ENCODE measurements at regions not wholly inside any gene's neighbourhood (a gene's known extent, or its start where the extent isn't known, plus 50 kb on each side); places are given as distances from the start of the nearest gene placed in this dataset.

- Mint-ChIP-seq H3K9me3 (peaks cover 49% of the 10 kb centered on the region), H3K27ac (no peak overlapping the region), H3K27me3 (ENCODE audit: low read depth) (no peaks in the 10 kb centered on the region), H3K4me1 (no peaks in the 10 kb centered on the region), H3K4me3 (no peak overlapping the region), H3K36me3 (peaks cover 32% of the 10 kb centered on the region)
- ATAC-seq, result no peak
- CTCF ChIA-PET, result no interaction called here
- TF ChIP-seq ESRRA (CRISPR knock-in tag; IDR thresholded peaks at IDR 0.05; ENCODE audit: borderline replicate concordance) (no peak), ERG (CRISPR knock-in tag; IDR thresholded peaks at IDR 0.05) (no peak), NFYB (CRISPR knock-in tag; conservative IDR thresholded peaks at IDR 0.05; ENCODE audit: low read depth) (no peak), OVOL2 (CRISPR knock-in tag; IDR thresholded peaks at IDR 0.05; ENCODE audit: borderline replicate concordance) (no peak), ZNF232 (CRISPR knock-in tag; IDR thresholded peaks at IDR 0.05) (no peak)
- no peak for DNase-seq (ENCODE audit: low spot score)
- POLR2A ChIA-PET, result no interaction called here
These were observed 420.8 kb downstream of the CHSY3 start for GRCh38 chr5:130324953-130325671.

GRCh38 chr5:130323804-130324454 lies 419.7 kb downstream of the CHSY3 start:
- H3K36me3 Mint-ChIP-seq, result peaks cover 20% of the 10 kb centered on the region
- H3K4me1 Mint-ChIP-seq, result no peaks in the 10 kb centered on the region
- no peak for ATAC-seq
- no peak overlapping the region for H3K27ac Mint-ChIP-seq
- H3K4me3 Mint-ChIP-seq, result no peak overlapping the region
- DNase-seq (ENCODE audit: low spot score), result no peak
- ChIA-PET CTCF (no interaction called here), POLR2A (no interaction called here)
- H3K9me3 Mint-ChIP-seq, result peaks cover 37% of the 10 kb centered on the region
- H3K27me3 Mint-ChIP-seq (ENCODE audit: low read depth), result no peaks in the 10 kb centered on the region
- no peak for TF ChIP-seq FOXJ3 (CRISPR knock-in tag; IDR thresholded peaks at IDR 0.05; ENCODE audit: borderline replicate concordance)
- no peak for TF ChIP-seq AFF4 (CRISPR knock-in tag; IDR thresholded peaks at IDR 0.05; ENCODE audit: borderline replicate concordance)
- no peak for TF ChIP-seq JUN (CRISPR knock-in tag; IDR thresholded peaks at IDR 0.05)

- H3K27ac Mint-ChIP-seq, result no peak overlapping the region
- H3K4me1 Mint-ChIP-seq, result no peaks in the 10 kb centered on the region
- ATAC-seq, result no peak
- CTCF ChIA-PET, result no interaction called here
- no peak for DNase-seq (ENCODE audit: low spot score)
- no peaks in the 10 kb centered on the region for H3K27me3 Mint-ChIP-seq (ENCODE audit: low read depth)
- no peak overlapping the region for H3K4me3 Mint-ChIP-seq
- peaks cover 15% of the 10 kb centered on the region for H3K36me3 Mint-ChIP-seq
- TF ChIP-seq CTCF (IDR thresholded peaks at IDR 0.05) (no peak), ESRRA (CRISPR knock-in tag; IDR thresholded peaks at IDR 0.05; ENCODE audit: borderline replicate concordance) (no peak), E2F4 (CRISPR knock-in tag; IDR thresholded peaks at IDR 0.05; ENCODE audit: borderline replicate concordance, low read depth) (no peak), ELF4 (CRISPR knock-in tag; IDR thresholded peaks at IDR 0.05; ENCODE audit: low read depth) (no peak)
- peaks cover 27% of the 10 kb centered on the region for H3K9me3 Mint-ChIP-seq
- POLR2A ChIA-PET, result no interaction called here
These were observed 417.7 kb downstream of the CHSY3 start for GRCh38 chr5:130321931-130322330.
